ENCODE measurements at regions not wholly inside any gene's neighbourhood (a gene's known extent, or its start where the extent isn't known, plus 50 kb on each side); places are given as distances from the start of the nearest gene placed in this dataset.

DNA sequence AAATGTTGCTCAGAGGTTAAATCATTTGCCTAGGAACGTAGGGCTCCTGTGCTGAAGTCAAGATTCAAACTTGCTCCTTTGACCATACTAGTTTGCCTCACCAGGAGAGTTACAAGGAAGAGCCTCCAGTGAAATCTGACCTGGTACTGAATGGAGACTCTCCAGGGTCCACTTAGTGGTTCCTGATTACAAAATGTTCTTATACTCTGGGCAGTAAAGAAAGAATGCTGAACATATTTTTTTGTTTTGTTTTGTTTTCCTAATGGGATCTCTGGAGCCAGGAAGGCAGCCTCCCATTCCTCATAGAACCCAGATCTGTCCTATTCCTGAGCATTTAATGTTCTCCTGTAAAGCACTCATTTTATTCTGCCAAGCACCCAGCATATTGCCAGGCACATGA, 256.5 kb upstream of the CLINT1 start:
- TF ChIP-seq, protein P1, sequence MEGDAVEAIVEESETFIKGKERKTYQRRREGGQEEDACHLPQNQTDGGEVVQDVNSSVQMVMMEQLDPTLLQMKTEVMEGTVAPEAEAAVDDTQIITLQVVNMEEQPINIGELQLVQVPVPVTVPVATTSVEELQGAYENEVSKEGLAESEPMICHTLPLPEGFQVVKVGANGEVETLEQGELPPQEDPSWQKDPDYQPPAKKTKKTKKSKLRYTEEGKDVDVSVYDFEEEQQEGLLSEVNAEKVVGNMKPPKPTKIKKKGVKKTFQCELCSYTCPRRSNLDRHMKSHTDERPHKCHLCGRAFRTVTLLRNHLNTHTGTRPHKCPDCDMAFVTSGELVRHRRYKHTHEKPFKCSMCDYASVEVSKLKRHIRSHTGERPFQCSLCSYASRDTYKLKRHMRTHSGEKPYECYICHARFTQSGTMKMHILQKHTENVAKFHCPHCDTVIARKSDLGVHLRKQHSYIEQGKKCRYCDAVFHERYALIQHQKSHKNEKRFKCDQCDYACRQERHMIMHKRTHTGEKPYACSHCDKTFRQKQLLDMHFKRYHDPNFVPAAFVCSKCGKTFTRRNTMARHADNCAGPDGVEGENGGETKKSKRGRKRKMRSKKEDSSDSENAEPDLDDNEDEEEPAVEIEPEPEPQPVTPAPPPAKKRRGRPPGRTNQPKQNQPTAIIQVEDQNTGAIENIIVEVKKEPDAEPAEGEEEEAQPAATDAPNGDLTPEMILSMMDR (conservative IDR thresholded peaks at IDR 0.05) = no peak
- no peak for TF ChIP-seq EZH2 (IDR thresholded peaks at IDR 0.05; ENCODE audit: low read depth)
